HEK293 (cell line): ENCODE measurements at regions not wholly inside any gene's neighbourhood (a gene's known extent, or its start where the extent isn't known, plus 50 kb on each side); places are given as distances from the start of the nearest gene placed in this dataset.
"Not testable (repeated sequence)": the region's sequence is repeated elsewhere in the genome, so short reads cannot be mapped to it uniquely, and the experiment has no call there.

ENCODE experiments used
- CTCF ChIA-PET: fragments of 350-600 bp; formaldehyde crosslinking; extraction: SDS; loops from one replicate; lab custom pipeline; 2021; ENCODE audit warnings: antibody characterized with exemption; lab: Yijun Ruan, JAX
- POLR2A ChIA-PET: fragments of 300-600 bp; formaldehyde crosslinking; extraction: SDS; loops from one replicate; lab custom pipeline; 2020; ENCODE audit warnings: antibody characterized with exemption, inconsistent platforms; lab: Yijun Ruan, JAX
- H3K27ac ChIP-seq: fragments of 200-500 bp; sonication (Bioruptor generic); 2 replicates; pipeline ENCODE4 v1.5.1; 2014; ENCODE audit warnings: low read depth, low read length, control low read depth, inconsistent platforms; ENCODE audit errors: extremely low read depth
- H3K36me3 ChIP-seq, 2 experiments: fragments of 200-500 bp in 1 of 2; sonication (Bioruptor generic) in 1 of 2; 1 replicate in 1 of 2; 2 replicates in 1 of 2; pipeline ENCODE4 v1.5.1; 2014 to 2017; ENCODE audit warnings: inconsistent platforms in 2 of 2, low read length in 2 of 2; ENCODE audit not compliant: control insufficient read depth in 2 of 2, insufficient read depth in 1 of 2
- H3K4me1 ChIP-seq: fragments of 200-500 bp; sonication (Bioruptor generic); 2 replicates; pipeline ENCODE4 v1.5.1; 2014; ENCODE audit warnings: mild to moderate bottlenecking, low read length, inconsistent platforms; ENCODE audit not compliant: control insufficient read depth, insufficient read depth
- H3K4me3 ChIP-seq: 2 replicates; pipeline ENCODE4 v1.5.1; 2011; ENCODE audit warnings: low read depth, mild to moderate bottlenecking, control low read depth, low read length, moderate library complexity
- H3K9me3 ChIP-seq: fragments of 200-500 bp; sonication (Bioruptor generic); 2 replicates; pipeline ENCODE4 v1.5.1; 2014; ENCODE audit warnings: low read depth, low read length, inconsistent platforms; ENCODE audit not compliant: control insufficient read depth, insufficient read depth
- ATF2 ChIP-seq: fragments of 450-650 bp; formaldehyde crosslinking; IDR thresholded peaks from 2 replicates; pipeline ENCODE4 v1.5.1; 2016; ENCODE audit warnings: missing biosample characterization, missing genetic modification characterization, low read depth
- MYNN ChIP-seq: fragments of 450-650 bp; formaldehyde crosslinking; IDR thresholded peaks from 2 replicates; pipeline ENCODE4 v1.5.1; 2016; ENCODE audit warnings: missing biosample characterization, missing genetic modification characterization, borderline replicate concordance
- SETDB1 ChIP-seq: IDR thresholded peaks from one replicate; pipeline ENCODE4 v1.6.1; 2017; ENCODE audit warnings: mild to moderate bottlenecking, low read length, moderate library complexity, mixed read lengths; ENCODE audit not compliant: insufficient read length
- SP7 ChIP-seq: fragments of 450-650 bp; formaldehyde crosslinking; IDR thresholded peaks from 2 replicates; pipeline ENCODE4 v1.5.1; 2016; ENCODE audit warnings: missing biosample characterization, missing genetic modification characterization
- ZEB2 ChIP-seq: fragments of 450-650 bp; formaldehyde crosslinking; IDR thresholded peaks from 2 replicates; pipeline ENCODE4 v1.5.1; 2016; ENCODE audit warnings: missing biosample characterization, missing genetic modification characterization
- ZNF132 ChIP-seq: fragments of 450-650 bp; formaldehyde crosslinking; IDR thresholded peaks from 2 replicates; pipeline ENCODE4 v1.5.1; 2017; ENCODE audit warnings: missing biosample characterization, missing genetic modification characterization, borderline replicate concordance
- ZNF18 ChIP-seq: fragments of 450-650 bp; formaldehyde crosslinking; IDR thresholded peaks from 2 replicates; pipeline ENCODE4 v1.5.1; 2016; ENCODE audit warnings: missing biosample characterization, missing genetic modification characterization
- ZNF239 ChIP-seq: fragments of 450-650 bp; formaldehyde crosslinking; IDR thresholded peaks from 2 replicates; pipeline ENCODE4 v1.5.1; 2016; ENCODE audit warnings: missing biosample characterization, missing genetic modification characterization
- ZNF24 ChIP-seq: fragments of 450-650 bp; formaldehyde crosslinking; IDR thresholded peaks from 2 replicates; pipeline ENCODE4 v1.5.1; 2016; ENCODE audit warnings: missing biosample characterization, missing genetic modification characterization
- ZNF266 ChIP-seq: fragments of 450-650 bp; formaldehyde crosslinking; IDR thresholded peaks from 2 replicates; pipeline ENCODE4 v1.5.1; 2016; ENCODE audit warnings: missing biosample characterization, missing genetic modification characterization, low read depth
- ZNF335 ChIP-seq: fragments of 450-650 bp; formaldehyde crosslinking; conservative IDR thresholded peaks from 2 replicates; pipeline ENCODE4 v1.5.1; 2016; ENCODE audit warnings: missing biosample characterization, missing genetic modification characterization
- ZNF473 ChIP-seq: fragments of 450-650 bp; formaldehyde crosslinking; IDR thresholded peaks from 2 replicates; pipeline ENCODE4 v1.5.1; 2017; ENCODE audit warnings: missing biosample characterization, missing genetic modification characterization
- ZNF514 ChIP-seq: fragments of 450-650 bp; formaldehyde crosslinking; IDR thresholded peaks from 2 replicates; pipeline ENCODE4 v1.5.1; 2016; ENCODE audit warnings: missing biosample characterization, missing genetic modification characterization
- ZNF549 ChIP-seq: fragments of 450-650 bp; IDR thresholded peaks from 2 replicates; pipeline ENCODE4 v1.5.1; 2018; ENCODE audit warnings: missing biosample characterization, missing genetic modification characterization, mild to moderate bottlenecking, inconsistent platforms, moderate library complexity
- ZNF558 ChIP-seq: fragments of 450-650 bp; formaldehyde crosslinking; IDR thresholded peaks from 2 replicates; pipeline ENCODE4 v1.5.1; 2016; ENCODE audit warnings: missing biosample characterization, missing genetic modification characterization
- ZNF658 ChIP-seq: fragments of 450-650 bp; formaldehyde crosslinking; IDR thresholded peaks from 2 replicates; pipeline ENCODE4; 2016; ENCODE audit warnings: missing biosample characterization, missing genetic modification characterization
- ZNF670 ChIP-seq: fragments of 450-650 bp; formaldehyde crosslinking; IDR thresholded peaks from 2 replicates; pipeline ENCODE4 v1.5.1; 2016; ENCODE audit warnings: missing biosample characterization, missing genetic modification characterization, low read depth
- TF ChIP-seq, protein P1 (sequence below): fragments of 450-650 bp; formaldehyde crosslinking; IDR thresholded peaks from 2 replicates; pipeline ENCODE4 v1.5.1; 2016; ENCODE audit warnings: missing biosample characterization, missing genetic modification characterization, borderline replicate concordance

DNA sequence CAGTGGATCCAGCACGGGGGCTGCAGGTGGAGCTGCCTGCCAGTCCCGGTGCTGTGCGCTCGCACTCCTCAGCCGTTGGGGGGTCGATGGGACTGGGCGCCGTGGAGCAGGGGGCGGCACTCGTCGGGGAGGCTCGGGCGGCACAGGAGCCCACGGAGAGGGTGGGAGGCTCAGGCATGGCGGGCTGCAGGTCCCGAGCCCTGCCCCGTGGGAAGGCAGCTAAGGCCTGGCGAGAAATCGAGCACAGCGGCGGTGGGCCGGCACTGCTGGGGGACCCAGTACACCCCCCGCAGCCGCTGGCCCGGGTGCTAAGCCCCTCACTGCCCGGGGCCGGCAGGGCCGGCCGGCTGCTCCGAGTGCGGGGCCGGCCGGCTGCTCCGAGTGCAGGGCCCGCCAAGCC is 52.3 kb upstream of the MARK1 start:
- H3K27ac ChIP-seq, H3K36me3 ChIP-seq, H3K4me1 ChIP-seq, H3K9me3 ChIP-seq, H3K4me3 ChIP-seq, POLR2A ChIA-PET, CTCF ChIA-PET: not testable (repeated sequence)

DNA sequence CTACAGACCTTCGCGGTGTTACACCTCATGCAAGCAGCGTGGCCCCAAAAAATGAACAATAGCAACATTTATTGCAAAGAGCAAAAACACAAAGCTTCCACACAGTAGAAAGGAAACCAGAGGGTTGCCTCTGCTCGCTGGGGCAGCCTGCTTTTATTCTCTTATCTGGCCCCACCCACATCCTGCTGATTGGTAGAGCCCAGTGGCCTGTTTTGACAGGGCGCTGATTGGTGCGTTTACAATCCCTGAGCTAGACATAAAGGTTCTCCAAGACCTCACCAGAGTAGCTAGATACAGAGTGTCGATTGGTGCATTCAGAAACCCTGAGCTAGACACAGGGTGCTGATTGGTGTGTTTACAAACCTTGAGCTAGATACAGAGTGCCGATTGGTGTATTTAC is 52.8 kb upstream of the MARK1 start:
- CTCF ChIA-PET, POLR2A ChIA-PET, H3K4me3 ChIP-seq, H3K36me3 ChIP-seq, H3K9me3 ChIP-seq, H3K4me1 ChIP-seq, H3K27ac ChIP-seq: not testable (repeated sequence)

- TF ChIP-seq ZNF132 (tag by site-specific recombination) (no peak), ZNF514 (tag by site-specific recombination) (no peak), ZNF473 (tag by site-specific recombination) (no peak), ZNF24 (tag by site-specific recombination) (no peak), SP7 (tag by site-specific recombination) (no peak), ZNF558 (tag by site-specific recombination) (peak; percentile 98)
- Histone ChIP-seq H3K27ac (no peak overlapping the region), H3K9me3 (no peaks in the 10 kb centered on the region), H3K36me3 (no peaks in the 10 kb centered on the region), H3K4me3 (no peak overlapping the region), H3K4me1 (no peaks in the 10 kb centered on the region)
- POLR2A ChIA-PET: no interaction called here
- CTCF ChIA-PET: interaction anchor here (0.8 kb wide), 1 partner anchor 101 kb away, joined by 3 read pairs; no protein-coding TSS in a partner anchor
Measured at GRCh38 chr1:220473440-220473839, 54.5 kb upstream of the MARK1 start.

- H3K27ac ChIP-seq: no peak overlapping the region
- H3K36me3 ChIP-seq: no peaks in the 10 kb centered on the region
- POLR2A ChIA-PET: no interaction called here
- H3K4me1 ChIP-seq: no peaks in the 10 kb centered on the region
- H3K9me3 ChIP-seq: no peaks in the 10 kb centered on the region
- TF ChIP-seq ZEB2 (no peak), ZNF658 (tag by site-specific recombination) (no peak), ZNF670 (tag by site-specific recombination) (no peak), ZNF549 (tag by site-specific recombination) (no peak), ATF2 (no peak), ZNF266 (tag by site-specific recombination) (no peak)
- TF ChIP-seq, protein P1, sequence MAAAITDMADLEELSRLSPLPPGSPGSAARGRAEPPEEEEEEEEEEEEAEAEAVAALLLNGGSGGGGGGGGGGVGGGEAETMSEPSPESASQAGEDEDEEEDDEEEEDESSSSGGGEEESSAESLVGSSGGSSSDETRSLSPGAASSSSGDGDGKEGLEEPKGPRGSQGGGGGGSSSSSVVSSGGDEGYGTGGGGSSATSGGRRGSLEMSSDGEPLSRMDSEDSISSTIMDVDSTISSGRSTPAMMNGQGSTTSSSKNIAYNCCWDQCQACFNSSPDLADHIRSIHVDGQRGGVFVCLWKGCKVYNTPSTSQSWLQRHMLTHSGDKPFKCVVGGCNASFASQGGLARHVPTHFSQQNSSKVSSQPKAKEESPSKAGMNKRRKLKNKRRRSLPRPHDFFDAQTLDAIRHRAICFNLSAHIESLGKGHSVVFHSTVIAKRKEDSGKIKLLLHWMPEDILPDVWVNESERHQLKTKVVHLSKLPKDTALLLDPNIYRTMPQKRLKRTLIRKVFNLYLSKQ: no peak
- H3K4me3 ChIP-seq: no peak overlapping the region
- CTCF ChIA-PET: no interaction called here
Measured at GRCh38 chr1:220462752-220463151, 65.2 kb upstream of the MARK1 start.

- Histone ChIP-seq H3K9me3 (no peaks in the 10 kb centered on the region), H3K4me1 (no peaks in the 10 kb centered on the region), H3K4me3 (no peak overlapping the region), H3K36me3 (no peaks in the 10 kb centered on the region), H3K27ac (no peak overlapping the region)
- CTCF ChIA-PET: no interaction called here
- POLR2A ChIA-PET: no interaction called here
- TF ChIP-seq ZNF239 (tag by site-specific recombination): no peak
- TF ChIP-seq ZNF18: no peak
- no peak for TF ChIP-seq SETDB1
- no peak for TF ChIP-seq ZNF335
- no peak for TF ChIP-seq MYNN (tag by site-specific recombination)
Measured at GRCh38 chr1:220458936-220459335, 69.0 kb upstream of the MARK1 start.
